Fibroblast of lung (primary cell): ENCODE measurements at regions not wholly inside any gene's neighbourhood (a gene's known extent, or its start where the extent isn't known, plus 50 kb on each side); places are given as distances from the start of the nearest gene placed in this dataset.

Experiments
- CTCF ChIP-seq, 2 donors: IDR thresholded peaks in 1 of 2; conservative IDR thresholded peaks in 1 of 2; 1 replicate in 1 of 2; 2 replicates in 1 of 2; pipeline ENCODE4 v1.5.1; 2011 to 2012; ENCODE audit warnings: low read length in 2 of 2, control low read depth in 1 of 2, inconsistent platforms in 1 of 2, low read depth in 1 of 2, mild to moderate bottlenecking in 1 of 2
- EZH2 ChIP-seq: IDR thresholded peaks from 2 replicates; pipeline ENCODE4 v1.5.1; 2012; ENCODE audit warnings: low read length, control low read depth, mild to moderate bottlenecking; ENCODE audit errors: missing control alignments

DNA sequence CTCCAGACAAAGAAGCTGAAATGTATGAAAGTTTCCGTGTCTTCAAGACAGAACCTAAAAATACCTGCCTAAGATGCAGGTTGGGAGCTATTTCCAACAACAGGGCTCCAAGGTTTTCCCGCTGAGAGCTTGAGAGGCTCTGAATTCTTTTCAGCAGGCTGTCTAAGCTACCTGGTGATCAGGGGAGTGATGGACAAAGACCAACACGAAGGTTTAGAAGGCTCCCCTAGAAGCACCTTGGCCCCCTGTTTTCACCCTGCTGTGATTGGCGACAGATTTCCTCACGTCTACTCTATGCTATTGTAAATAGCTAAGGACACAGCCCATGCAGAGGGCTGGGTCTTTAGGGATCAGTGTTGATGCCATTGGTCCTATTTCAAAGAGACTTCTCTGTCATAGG is 275.2 kb upstream of the SALL1 start:
- no peak for TF ChIP-seq CTCF (conservative IDR thresholded peaks at IDR 0.05 in 1 of 2, IDR thresholded peaks at IDR 0.05 in 1 of 2; ENCODE audit: low read depth in 1 of 2, low read length in 2 of 2)
- TF ChIP-seq EZH2, result no peak
